BLaER1 (cell line): ENCODE measurements at regions not wholly inside any gene's neighbourhood (a gene's known extent, or its start where the extent isn't known, plus 50 kb on each side); places are given as distances from the start of the nearest gene placed in this dataset.
"Not testable (repeated sequence)": the region's sequence is repeated elsewhere in the genome, so short reads cannot be mapped to it uniquely, and the experiment has no call there.

ENCODE experiments used
- H3K27ac ChIP-seq: shearing (Covaris generic); formaldehyde crosslinking; 2 replicates; pipeline ENCODE4 v1.8.1; 2022
- H3K27me3 ChIP-seq: shearing (Covaris generic); formaldehyde crosslinking; 2 replicates; pipeline ENCODE4 v1.8.1; 2022
- H3K36me3 ChIP-seq: shearing (Covaris generic); formaldehyde crosslinking; 2 replicates; pipeline ENCODE4 v1.8.1; 2022
- H3K4me1 ChIP-seq: shearing (Covaris generic); formaldehyde crosslinking; 2 replicates; pipeline ENCODE4 v1.8.1; 2022
- H3K4me2 ChIP-seq: shearing (Covaris generic); formaldehyde crosslinking; 2 replicates; pipeline ENCODE4 v1.8.1; 2022
- H3K4me3 ChIP-seq: shearing (Covaris generic); formaldehyde crosslinking; 2 replicates; pipeline ENCODE4 v1.8.1; 2022
- H3K9ac ChIP-seq: shearing (Covaris generic); formaldehyde crosslinking; 2 replicates; pipeline ENCODE4 v1.8.1; 2022
- H3K9me3 ChIP-seq: shearing (Covaris generic); formaldehyde crosslinking; 2 replicates; pipeline ENCODE4 v1.8.1; 2022
- H4K20me1 ChIP-seq: shearing (Covaris generic); formaldehyde crosslinking; 2 replicates; pipeline ENCODE4 v1.8.1; 2022
- Cebpa-rat ChIP-seq: shearing (Covaris generic); IDR thresholded peaks from 2 replicates; pipeline ENCODE4 v1.8.1; 2022

DNA sequence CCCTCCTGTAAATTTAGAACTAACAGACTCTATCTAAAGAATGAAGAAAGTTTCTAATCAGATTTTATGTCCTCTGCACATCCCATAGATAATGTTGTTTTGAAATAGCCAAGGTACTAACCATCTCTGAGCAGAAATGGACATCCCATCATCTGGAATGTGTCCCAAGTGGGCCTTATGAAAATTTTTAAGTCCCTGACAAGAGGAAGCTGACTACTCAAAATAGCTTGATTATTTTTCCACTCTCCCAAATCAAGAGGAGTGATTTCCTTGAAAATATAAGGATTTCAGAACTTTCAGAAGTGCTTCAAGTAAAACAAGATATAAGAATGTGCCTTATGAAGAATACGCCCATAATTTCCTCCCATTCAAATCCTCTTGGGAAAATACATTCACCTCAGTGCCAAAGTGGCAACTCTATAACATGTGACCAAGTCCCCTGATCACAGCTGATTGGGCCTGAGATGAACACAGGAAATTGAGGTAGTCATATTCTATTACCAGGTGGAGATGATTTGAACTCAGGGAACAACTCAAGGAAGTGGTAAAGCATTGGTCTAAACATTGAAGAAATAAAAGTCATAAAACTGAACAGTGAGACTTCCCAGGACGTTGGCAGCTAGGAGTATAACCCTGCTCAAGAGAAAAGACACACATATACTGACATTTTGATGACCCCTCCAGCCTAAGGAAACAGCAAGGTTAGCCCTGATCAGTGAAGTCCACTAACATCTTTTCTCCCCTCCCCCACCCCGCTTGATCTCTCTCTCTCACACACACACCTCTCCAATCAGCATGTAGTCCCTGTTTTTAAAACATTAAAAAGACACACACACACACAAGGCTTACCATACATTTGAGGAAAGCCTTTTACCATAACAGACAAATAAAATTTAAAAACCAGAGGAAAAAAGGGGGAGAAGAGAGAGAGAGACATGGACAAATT lies 70.8 kb upstream of the TEAD1 start:
- H3K4me1 ChIP-seq = peaks cover 26% of the 10 kb centered on the region
- H3K9ac ChIP-seq = no peak overlapping the region
- no peak overlapping the region for H3K4me3 ChIP-seq
- H3K27ac ChIP-seq = no peak overlapping the region
- H3K4me2 ChIP-seq = peak overlapping the region; percentile 15
- no peaks in the 10 kb centered on the region for H3K9me3 ChIP-seq
- no peaks in the 10 kb centered on the region for H4K20me1 ChIP-seq
- H3K27me3 ChIP-seq = no peaks in the 10 kb centered on the region
- TF ChIP-seq Cebpa-rat = no peak
- H3K36me3 ChIP-seq = no peaks in the 10 kb centered on the region

DNA sequence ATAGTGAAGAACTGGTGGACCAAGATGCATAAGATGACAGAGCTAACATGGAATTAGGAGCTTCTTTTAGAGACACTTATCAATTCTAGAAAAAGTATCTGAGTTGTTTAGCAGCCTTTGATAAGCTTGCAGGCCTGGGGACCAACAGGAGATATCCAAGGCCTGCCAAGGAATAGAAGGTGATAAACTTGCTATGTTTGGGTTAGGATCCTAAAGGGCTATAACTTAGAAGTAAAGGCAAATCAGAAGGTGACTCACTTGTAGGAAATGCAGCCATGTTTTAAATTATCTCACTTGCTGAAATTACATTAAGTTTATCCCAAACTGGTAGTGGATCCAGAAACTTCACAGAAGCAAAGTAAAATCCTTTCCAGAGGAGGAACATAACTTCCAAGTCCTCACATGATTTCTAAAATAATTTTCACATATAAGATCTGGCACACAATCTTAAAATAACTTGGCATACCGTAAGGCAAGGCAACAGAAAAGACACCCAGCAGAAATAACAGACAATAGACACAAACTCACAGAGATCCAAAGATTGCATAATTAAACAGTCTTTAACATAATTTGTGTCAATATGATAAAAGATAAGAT lies 69.6 kb upstream of the TEAD1 start:
- H3K36me3 ChIP-seq = no peaks in the 10 kb centered on the region
- no peaks in the 10 kb centered on the region for H3K27me3 ChIP-seq
- H4K20me1 ChIP-seq = no peaks in the 10 kb centered on the region
- no peak overlapping the region for H3K9ac ChIP-seq
- peaks cover under 1% of the 10 kb centered on the region; the same call in 1 of the 2 replicates for H3K9me3 ChIP-seq
- H3K4me2 ChIP-seq = no peak overlapping the region
- TF ChIP-seq Cebpa-rat = no peak
- peaks cover 14% of the 10 kb centered on the region for H3K4me1 ChIP-seq
- no peak overlapping the region for H3K4me3 ChIP-seq
- H3K27ac ChIP-seq = no peak overlapping the region

DNA sequence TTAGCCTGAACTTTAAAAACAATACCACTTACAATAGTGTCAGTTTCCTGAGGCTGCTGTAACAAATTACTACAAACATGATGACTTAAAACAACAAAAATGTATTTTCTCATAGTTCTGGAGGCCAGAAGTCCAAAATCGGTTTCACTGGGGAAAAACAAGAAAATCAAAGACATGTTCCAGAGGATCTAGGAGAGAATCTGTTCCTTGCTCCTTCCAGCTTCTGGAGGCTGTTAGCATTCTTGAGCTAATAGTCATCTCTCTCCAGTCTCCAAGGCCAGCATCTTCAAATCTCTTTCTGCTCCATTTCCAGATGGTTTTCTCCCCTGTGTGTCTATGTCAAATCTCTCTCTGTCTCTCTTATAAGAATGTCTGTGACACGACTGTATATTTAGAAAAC lies 67.6 kb upstream of the TEAD1 start:
- H3K4me3 ChIP-seq = no peak overlapping the region
- no peaks in the 10 kb centered on the region for H3K27me3 ChIP-seq
- no peaks in the 10 kb centered on the region for H3K36me3 ChIP-seq
- no peak overlapping the region for H3K27ac ChIP-seq
- H3K9me3 ChIP-seq = peaks cover 20% of the 10 kb centered on the region
- no peaks in the 10 kb centered on the region for H4K20me1 ChIP-seq
- TF ChIP-seq Cebpa-rat = no peak
- no peak overlapping the region for H3K9ac ChIP-seq
- no peak overlapping the region for H3K4me2 ChIP-seq
- peaks cover 14% of the 10 kb centered on the region for H3K4me1 ChIP-seq

DNA sequence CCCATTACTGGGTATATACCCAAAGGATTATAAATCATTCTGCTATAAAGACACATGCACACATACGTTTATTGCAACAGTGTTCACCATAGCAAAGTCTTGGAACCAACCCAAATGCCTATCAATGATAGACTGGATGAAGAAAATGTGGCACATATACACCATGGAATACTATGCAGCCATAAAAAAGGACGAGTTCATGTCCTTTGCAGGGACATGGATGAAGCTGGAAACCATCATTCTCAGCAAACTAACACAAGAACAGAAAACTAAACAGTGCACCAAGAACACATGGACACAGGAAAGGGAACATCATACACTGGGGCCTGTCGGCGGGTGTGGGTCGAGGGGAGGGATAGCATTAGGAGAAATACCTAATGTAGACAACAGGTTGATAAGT lies 65.5 kb upstream of the TEAD1 start:
- H3K27me3 ChIP-seq, H4K20me1 ChIP-seq, H3K4me1 ChIP-seq, H3K9ac ChIP-seq, H3K4me3 ChIP-seq, H3K27ac ChIP-seq, H3K4me2 ChIP-seq, H3K36me3 ChIP-seq: not testable (repeated sequence)
- H3K9me3 ChIP-seq = peaks cover 30% of the 10 kb centered on the region

DNA sequence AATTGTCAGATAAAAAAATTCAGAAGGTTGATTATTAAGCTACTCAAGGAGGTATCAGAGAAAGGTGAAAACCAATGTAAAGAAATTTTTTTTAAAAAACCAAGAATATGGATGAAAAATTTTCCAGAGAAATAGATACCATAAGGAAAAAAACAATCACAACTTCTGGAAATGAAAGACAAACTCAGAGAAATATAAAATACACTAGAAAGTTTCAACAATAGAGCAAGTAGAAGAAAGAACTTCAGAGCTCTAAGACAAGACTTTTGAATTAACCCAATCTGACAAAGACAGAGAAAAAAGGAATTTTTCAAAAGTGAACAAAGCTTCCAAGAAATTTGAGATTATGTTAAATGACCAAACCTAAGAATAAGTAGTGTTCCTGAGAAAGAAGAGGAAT lies 62.9 kb upstream of the TEAD1 start:
- no peak overlapping the region for H3K4me2 ChIP-seq
- H3K27me3 ChIP-seq = no peaks in the 10 kb centered on the region
- H3K4me1 ChIP-seq = no peaks in the 10 kb centered on the region
- no peak overlapping the region for H3K4me3 ChIP-seq
- H3K27ac ChIP-seq = no peak overlapping the region
- no peak overlapping the region for H3K9ac ChIP-seq
- TF ChIP-seq Cebpa-rat = no peak
- no peaks in the 10 kb centered on the region for H4K20me1 ChIP-seq
- H3K36me3 ChIP-seq = no peaks in the 10 kb centered on the region
- H3K9me3 ChIP-seq = peaks cover 30% of the 10 kb centered on the region

DNA sequence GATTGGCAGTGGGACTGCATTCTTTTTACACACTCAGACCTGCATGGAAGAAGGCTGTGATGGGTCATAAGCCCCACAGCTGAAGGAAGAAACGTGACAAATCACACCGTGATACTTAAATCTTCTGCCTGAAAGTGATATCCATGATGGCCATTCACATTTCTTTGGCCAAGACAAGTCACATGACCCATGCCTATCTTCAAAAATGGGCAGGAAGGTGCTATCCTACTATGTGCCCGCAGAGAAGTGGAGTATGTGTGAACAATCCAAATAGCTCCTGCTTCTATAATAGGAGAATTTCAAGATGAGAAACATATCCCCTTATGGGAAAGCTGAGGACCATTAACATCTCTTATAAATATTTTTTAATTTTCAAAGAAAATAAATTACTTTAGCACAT lies 56.6 kb upstream of the TEAD1 start:
- H3K9ac ChIP-seq = no peak overlapping the region
- H3K4me2 ChIP-seq = no peak overlapping the region
- no peak overlapping the region for H3K27ac ChIP-seq
- H3K36me3 ChIP-seq = no peaks in the 10 kb centered on the region
- no peaks in the 10 kb centered on the region for H3K9me3 ChIP-seq
- H4K20me1 ChIP-seq = no peaks in the 10 kb centered on the region
- no peak overlapping the region for H3K4me3 ChIP-seq
- H3K4me1 ChIP-seq = no peaks in the 10 kb centered on the region
- no peaks in the 10 kb centered on the region for H3K27me3 ChIP-seq
- TF ChIP-seq Cebpa-rat = no peak

DNA sequence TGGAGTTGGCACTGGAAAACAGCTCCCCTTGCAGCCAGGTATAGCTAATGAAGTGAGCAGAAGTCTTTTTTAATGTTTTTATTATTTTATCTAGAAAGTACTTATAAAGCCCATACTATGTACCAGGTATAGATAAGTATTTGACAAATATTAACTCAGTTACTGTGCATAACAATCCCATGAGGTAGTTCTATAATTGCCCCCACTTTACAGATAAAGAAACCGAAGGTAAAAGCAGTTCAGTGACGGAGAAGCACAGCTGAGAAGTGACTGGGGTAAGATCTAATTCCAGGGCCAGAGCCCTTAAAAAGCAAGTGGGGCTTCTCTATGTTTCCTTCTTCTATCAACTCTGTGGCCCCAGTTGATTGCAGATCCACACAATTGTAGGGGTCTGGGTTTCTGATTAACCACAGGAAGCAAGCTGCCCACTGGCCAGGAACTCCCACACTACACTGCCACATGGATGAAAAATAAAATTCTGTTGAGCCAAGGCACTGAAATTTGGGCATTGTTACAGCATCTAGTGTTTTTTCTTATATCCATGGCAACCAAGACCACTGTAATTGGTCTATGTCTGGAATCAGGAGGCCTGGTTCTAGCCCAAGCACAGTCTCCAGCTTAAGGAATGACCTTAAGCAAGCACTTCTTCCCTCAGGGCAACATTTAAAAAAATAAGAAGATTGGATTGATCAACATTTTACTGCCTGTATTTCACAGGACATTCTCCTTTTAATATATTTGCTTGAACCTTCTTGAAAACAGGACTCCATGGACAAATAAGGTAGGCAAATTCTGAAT lies 55.3 kb upstream of the TEAD1 start:
- H3K4me3 ChIP-seq = no peak overlapping the region
- H3K4me2 ChIP-seq = no peak overlapping the region
- no peaks in the 10 kb centered on the region for H3K27me3 ChIP-seq
- TF ChIP-seq Cebpa-rat = no peak
- H3K36me3 ChIP-seq = no peaks in the 10 kb centered on the region
- no peaks in the 10 kb centered on the region for H3K4me1 ChIP-seq
- H3K27ac ChIP-seq = no peak overlapping the region
- H4K20me1 ChIP-seq = no peaks in the 10 kb centered on the region
- H3K9ac ChIP-seq = no peak overlapping the region
- H3K9me3 ChIP-seq = peaks cover 6% of the 10 kb centered on the region

DNA sequence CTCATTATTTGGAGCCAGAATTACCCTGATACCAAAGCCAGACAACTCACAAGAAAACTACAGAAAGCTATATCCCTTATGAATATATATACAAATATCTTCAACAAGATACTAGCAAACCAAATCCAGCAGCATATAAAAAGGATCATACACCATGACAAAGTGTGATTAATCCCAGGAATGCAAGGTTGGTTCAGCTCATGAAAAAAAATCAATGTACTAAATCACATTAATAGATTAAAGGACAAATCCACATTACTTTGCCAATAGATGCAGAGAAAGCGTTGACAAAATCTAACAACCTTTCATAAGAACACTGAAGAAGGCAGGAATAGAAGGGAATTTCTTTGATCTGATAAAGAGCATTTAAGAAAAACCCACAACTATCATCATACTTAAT lies 50.4 kb upstream of the TEAD1 start:
- Histone ChIP-seq H3K27ac (no peak overlapping the region), H3K9ac (no peak overlapping the region), H3K36me3 (no peaks in the 10 kb centered on the region), H3K27me3 (no peaks in the 10 kb centered on the region), H3K4me3 (no peak overlapping the region), H4K20me1 (no peaks in the 10 kb centered on the region), H3K4me2 (no peak overlapping the region), H3K4me1 (no peaks in the 10 kb centered on the region), H3K9me3 (peaks cover 14% of the 10 kb centered on the region)
- no peak for TF ChIP-seq Cebpa-rat
